ENCODE measurements at regions not wholly inside any gene's neighbourhood (a gene's known extent, or its start where the extent isn't known, plus 50 kb on each side); places are given as distances from the start of the nearest gene placed in this dataset.

- ChIA-PET POLR2A (no interaction called here), CTCF (no interaction called here)
- H3K36me3 Mint-ChIP-seq (ENCODE audit: low read depth): peaks cover 2% of the 10 kb centered on the region
- ATAC-seq: no peak
- intact Hi-C loops (cut with micrococcal nuclease): no loop called here
- H3K27me3 Mint-ChIP-seq: no peaks in the 10 kb centered on the region
- no peak overlapping the region for H3K27ac Mint-ChIP-seq
- H3K9me3 Mint-ChIP-seq: peaks cover 34% of the 10 kb centered on the region
- H3K4me3 Mint-ChIP-seq: no peak overlapping the region
- H3K4me1 Mint-ChIP-seq (ENCODE audit: low read depth): no peaks in the 10 kb centered on the region
- TF ChIP-seq CTCF (IDR thresholded peaks at IDR 0.05): no peak
- no peak for DNase-seq
Measured at GRCh38 chrX:56057325-56057724, 174.8 kb upstream of the KLF8 start.

DNA sequence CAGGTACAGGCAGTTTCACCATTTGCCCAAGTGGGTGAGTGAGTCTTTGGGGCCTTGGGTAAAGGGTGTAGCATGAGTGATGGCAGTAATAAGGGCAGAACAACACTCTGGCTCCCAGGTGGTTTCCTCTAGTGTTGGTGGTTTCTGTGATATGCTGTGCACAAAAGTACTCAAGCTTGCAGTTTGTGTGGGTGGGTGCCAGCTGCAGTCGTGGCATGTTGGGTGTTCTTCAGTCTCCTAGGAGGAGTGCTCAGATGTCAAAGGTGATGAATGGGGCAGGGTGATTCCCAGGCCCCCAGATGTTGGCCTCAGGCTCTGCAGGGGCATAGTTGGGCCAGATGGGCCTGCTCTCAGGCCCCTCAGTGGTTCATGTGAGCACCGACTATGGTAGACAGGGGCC lies 166.1 kb upstream of the KLF8 start:
- Mint-ChIP-seq H3K27me3 (no peaks in the 10 kb centered on the region), H3K36me3 (ENCODE audit: low read depth) (peaks cover 2% of the 10 kb centered on the region), H3K27ac (no peak overlapping the region), H3K9me3 (peaks cover 15% of the 10 kb centered on the region), H3K4me3 (no peak overlapping the region), H3K4me1 (ENCODE audit: low read depth) (peaks cover 6% of the 10 kb centered on the region)
- TF ChIP-seq CTCF (IDR thresholded peaks at IDR 0.05): no peak
- DNase-seq (no peak), ATAC-seq (no peak)
- intact Hi-C loops (cut with micrococcal nuclease): no loop called here
- CTCF ChIA-PET: no interaction called here
- POLR2A ChIA-PET: no interaction called here

GRCh38 chrX:56068274-56068758 lies 163.8 kb upstream of the KLF8 start:
- no peak for TF ChIP-seq CTCF (IDR thresholded peaks at IDR 0.05)
- ATAC-seq: no peak
- ChIA-PET POLR2A (no interaction called here), CTCF (no interaction called here)
- H3K27ac Mint-ChIP-seq: no peak overlapping the region
- peak; percentile 1 for DNase-seq
- H3K4me1 Mint-ChIP-seq (ENCODE audit: low read depth): peaks cover 6% of the 10 kb centered on the region
- H3K36me3 Mint-ChIP-seq (ENCODE audit: low read depth): no peaks in the 10 kb centered on the region
- peaks cover 4% of the 10 kb centered on the region for H3K9me3 Mint-ChIP-seq
- intact Hi-C loops (cut with micrococcal nuclease): no loop called here
- H3K4me3 Mint-ChIP-seq: no peak overlapping the region
- H3K27me3 Mint-ChIP-seq: no peaks in the 10 kb centered on the region

DNA sequence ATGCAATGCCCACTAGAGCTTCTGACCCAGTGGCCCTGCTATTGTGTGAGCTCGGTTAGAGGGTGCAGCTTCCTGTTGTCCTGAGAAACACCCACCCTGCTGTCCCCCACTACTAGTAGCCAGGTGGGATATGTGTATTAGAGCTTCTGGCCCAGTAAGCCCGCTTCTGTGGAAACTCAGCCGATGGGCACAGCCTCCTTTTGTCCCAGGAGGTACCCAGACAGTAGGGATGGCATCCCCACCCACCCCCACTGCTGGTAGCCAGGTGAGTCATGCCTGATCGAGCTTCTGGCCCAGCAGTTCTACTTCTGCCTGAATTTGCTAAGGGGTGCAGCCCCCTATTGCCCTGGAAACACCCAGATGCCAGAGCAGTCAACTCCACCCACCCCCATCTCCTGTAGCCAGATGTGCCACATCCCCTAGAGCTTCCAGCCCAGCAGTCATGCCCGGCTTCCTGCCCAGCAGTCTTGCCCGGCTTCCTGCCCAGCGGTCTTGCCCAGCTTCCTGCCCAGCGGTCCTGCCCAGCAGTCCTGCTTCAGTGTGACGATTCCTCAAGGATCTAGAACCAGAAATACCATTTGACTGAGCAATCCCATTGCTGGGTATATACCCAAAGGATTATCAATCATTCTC lies 162.7 kb upstream of the KLF8 start:
- intact Hi-C loops (cut with micrococcal nuclease): no loop called here
- ATAC-seq (no peak), DNase-seq (no peak)
- Mint-ChIP-seq H3K4me1 (ENCODE audit: low read depth) (peaks cover 6% of the 10 kb centered on the region), H3K27ac (no peak overlapping the region), H3K36me3 (ENCODE audit: low read depth) (no peaks in the 10 kb centered on the region), H3K27me3 (no peaks in the 10 kb centered on the region), H3K4me3 (no peak overlapping the region), H3K9me3 (peaks cover 4% of the 10 kb centered on the region)
- ChIA-PET POLR2A (no interaction called here), CTCF (no interaction called here)
- no peak for TF ChIP-seq CTCF (IDR thresholded peaks at IDR 0.05)

DNA sequence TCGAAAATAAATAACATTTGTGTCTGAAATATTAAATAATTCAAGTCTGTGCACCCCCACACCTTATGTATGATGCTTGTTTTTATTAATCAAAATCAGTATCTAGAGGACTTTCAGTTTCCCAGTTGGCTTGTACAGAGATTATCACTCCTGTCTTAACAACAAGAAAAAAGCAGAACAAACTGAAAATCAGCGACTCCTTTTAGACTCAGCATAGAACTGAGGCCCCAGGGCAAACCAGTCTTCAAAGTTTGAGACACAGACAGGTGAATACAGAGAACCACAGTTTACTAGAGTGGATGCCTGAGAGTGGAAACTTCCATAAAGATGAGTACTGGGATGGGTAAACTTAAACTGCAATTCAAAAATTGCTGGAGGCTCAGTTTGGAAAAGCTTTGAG lies 142.8 kb upstream of the KLF8 start:
- no peaks in the 10 kb centered on the region for H3K4me1 Mint-ChIP-seq (ENCODE audit: low read depth)
- no peaks in the 10 kb centered on the region for H3K27me3 Mint-ChIP-seq
- TF ChIP-seq CTCF (IDR thresholded peaks at IDR 0.05): no peak
- CTCF ChIA-PET: no interaction called here
- no peaks in the 10 kb centered on the region for H3K9me3 Mint-ChIP-seq
- H3K4me3 Mint-ChIP-seq: no peak overlapping the region
- ATAC-seq: no peak
- no peaks in the 10 kb centered on the region for H3K36me3 Mint-ChIP-seq (ENCODE audit: low read depth)
- no peak overlapping the region for H3K27ac Mint-ChIP-seq
- intact Hi-C loops (cut with micrococcal nuclease): no loop called here
- POLR2A ChIA-PET: no interaction called here
- no peak for DNase-seq

Measured in activated CD8-positive, alpha-beta T cell treated with anti-CD3 and anti-CD28 coated beads for 36 hours (primary cell).